ENCODE measurements at regions not wholly inside any gene's neighbourhood (a gene's known extent, or its start where the extent isn't known, plus 50 kb on each side); places are given as distances from the start of the nearest gene placed in this dataset.

DNA sequence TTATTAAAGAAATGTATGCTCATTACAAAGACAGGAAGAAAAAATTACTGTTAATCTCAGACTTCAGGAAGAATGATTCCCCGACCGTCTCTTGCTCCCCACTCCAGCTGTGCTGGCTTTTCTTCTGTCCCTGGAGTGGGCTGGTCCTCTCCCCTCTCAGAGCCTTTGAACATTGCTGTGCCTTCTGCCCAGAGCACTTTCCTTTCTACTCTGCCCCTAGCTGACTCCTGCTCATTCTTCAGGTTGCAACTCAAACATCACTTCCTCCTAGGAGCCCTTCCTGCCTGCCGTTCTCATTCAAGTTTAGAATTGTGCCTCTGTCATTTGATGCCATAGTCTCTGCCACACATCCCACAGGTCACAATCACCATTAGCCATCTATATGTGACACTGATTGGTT is 329.5 kb downstream of the MIAT start:
- peaks cover 46% of the 10 kb centered on the region for H3K27me3 ChIP-seq (ENCODE audit: low read depth)
- intact Hi-C loops (cut with micrococcal nuclease) = no loop called here
- peaks cover 10% of the 10 kb centered on the region for H3K4me1 ChIP-seq
- TF ChIP-seq, protein P1, sequence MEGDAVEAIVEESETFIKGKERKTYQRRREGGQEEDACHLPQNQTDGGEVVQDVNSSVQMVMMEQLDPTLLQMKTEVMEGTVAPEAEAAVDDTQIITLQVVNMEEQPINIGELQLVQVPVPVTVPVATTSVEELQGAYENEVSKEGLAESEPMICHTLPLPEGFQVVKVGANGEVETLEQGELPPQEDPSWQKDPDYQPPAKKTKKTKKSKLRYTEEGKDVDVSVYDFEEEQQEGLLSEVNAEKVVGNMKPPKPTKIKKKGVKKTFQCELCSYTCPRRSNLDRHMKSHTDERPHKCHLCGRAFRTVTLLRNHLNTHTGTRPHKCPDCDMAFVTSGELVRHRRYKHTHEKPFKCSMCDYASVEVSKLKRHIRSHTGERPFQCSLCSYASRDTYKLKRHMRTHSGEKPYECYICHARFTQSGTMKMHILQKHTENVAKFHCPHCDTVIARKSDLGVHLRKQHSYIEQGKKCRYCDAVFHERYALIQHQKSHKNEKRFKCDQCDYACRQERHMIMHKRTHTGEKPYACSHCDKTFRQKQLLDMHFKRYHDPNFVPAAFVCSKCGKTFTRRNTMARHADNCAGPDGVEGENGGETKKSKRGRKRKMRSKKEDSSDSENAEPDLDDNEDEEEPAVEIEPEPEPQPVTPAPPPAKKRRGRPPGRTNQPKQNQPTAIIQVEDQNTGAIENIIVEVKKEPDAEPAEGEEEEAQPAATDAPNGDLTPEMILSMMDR (IDR thresholded peaks at IDR 0.05; ENCODE audit: borderline replicate concordance) = no peak
- H3K4me3 ChIP-seq = no peak overlapping the region
- H3K27ac ChIP-seq (replicated peaks) = no peak overlapping the region
- no peaks in the 10 kb centered on the region for H3K36me3 ChIP-seq
- H3K9me3 ChIP-seq (replicated peaks) = no peaks in the 10 kb centered on the region
- no peak for DNase-seq

DNA sequence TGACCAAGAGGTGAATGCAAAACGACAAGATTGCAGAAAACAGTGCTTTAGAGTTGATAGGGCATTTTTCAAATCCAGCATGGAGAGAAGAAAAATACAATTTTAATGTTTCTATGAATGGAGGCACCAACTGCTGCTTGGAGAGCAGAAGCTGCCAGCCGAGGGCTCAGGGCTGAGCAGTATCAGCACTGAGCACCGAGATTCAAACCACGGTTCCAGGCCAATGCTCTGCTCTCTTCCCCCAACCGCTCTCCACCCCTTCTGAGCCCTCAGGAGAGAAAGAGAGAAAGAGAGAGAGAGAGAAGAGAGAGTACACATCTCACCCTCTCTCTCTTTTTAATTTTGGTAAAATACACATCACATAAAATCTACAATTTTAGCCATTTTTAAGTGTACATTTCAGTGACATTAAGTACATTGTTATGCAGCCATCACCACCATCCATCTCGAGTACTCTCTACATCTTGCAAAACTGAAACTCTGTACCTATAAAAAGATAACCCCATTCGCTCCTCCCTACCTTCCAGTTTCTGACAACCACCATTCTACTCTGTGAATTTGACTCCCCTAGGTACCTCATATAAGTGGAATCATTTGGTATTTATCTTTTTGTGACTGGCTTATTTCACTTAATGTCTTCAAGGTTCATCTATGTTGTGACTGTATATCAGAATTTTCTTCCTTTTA is 333.3 kb downstream of the MIAT start:
- no peak overlapping the region for H3K27ac ChIP-seq (replicated peaks)
- TF ChIP-seq, protein P1 (IDR thresholded peaks at IDR 0.05; ENCODE audit: borderline replicate concordance) = no peak
- intact Hi-C loops (cut with micrococcal nuclease) = no loop called here
- no peak overlapping the region for H3K4me3 ChIP-seq
- peaks cover 10% of the 10 kb centered on the region for H3K4me1 ChIP-seq
- peaks cover 23% of the 10 kb centered on the region for H3K27me3 ChIP-seq (ENCODE audit: low read depth)
- no peaks in the 10 kb centered on the region for H3K36me3 ChIP-seq
- DNase-seq = no peak
- H3K9me3 ChIP-seq (replicated peaks) = no peaks in the 10 kb centered on the region

DNA sequence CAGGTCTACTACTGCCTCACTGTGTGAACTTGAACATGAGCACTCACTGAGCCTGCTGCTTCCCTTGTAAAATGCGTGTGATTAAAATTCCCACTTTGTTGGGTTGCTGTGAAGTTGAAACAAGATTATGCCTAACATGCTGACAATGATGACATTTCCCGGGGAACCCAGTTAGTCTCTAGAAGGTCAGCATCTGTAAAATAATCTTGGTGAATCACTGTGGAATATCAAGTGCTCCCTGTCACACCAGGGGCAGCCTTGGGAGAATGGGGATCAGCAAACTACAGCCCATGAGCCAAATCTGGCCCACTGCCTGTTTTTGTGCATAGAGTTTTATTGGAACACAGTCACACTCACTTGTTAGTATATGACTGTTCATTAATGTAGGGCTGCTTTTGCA is 335.2 kb downstream of the MIAT start:
- Histone ChIP-seq H3K36me3 (no peaks in the 10 kb centered on the region), H3K9me3 (replicated peaks) (no peaks in the 10 kb centered on the region), H3K4me1 (no peaks in the 10 kb centered on the region), H3K27me3 (ENCODE audit: low read depth) (peaks cover 17% of the 10 kb centered on the region), H3K27ac (replicated peaks) (no peak overlapping the region), H3K4me3 (no peak overlapping the region)
- intact Hi-C loops (cut with micrococcal nuclease) = no loop called here
- DNase-seq = no peak
- TF ChIP-seq, protein P1 (IDR thresholded peaks at IDR 0.05; ENCODE audit: borderline replicate concordance) = no peak

DNA sequence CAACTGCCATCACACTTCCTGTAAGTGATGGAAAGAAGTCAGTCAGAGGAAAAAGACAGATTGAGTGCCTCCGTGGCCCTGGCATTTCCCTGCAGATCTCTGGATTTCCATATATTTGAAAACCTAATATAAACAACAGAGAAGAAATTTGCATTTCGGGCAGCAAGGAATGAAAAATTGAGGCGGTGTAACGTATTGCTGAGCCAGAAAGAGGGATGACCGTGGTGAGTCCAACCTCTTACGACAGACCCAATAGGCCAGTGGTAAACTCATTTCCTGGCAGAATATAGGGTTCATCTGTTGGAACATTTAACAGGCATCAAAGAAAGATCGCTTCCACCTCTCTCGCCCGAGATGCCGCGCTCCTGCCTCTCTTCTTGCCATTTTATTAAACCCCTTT is 336.5 kb downstream of the MIAT start:
- Histone ChIP-seq H3K4me1 (no peaks in the 10 kb centered on the region), H3K27me3 (ENCODE audit: low read depth) (peaks cover 20% of the 10 kb centered on the region), H3K4me3 (no peak overlapping the region), H3K36me3 (no peaks in the 10 kb centered on the region), H3K27ac (replicated peaks) (no peak overlapping the region), H3K9me3 (replicated peaks) (no peaks in the 10 kb centered on the region)
- DNase-seq = no peak
- TF ChIP-seq, protein P1 (IDR thresholded peaks at IDR 0.05; ENCODE audit: borderline replicate concordance) = no peak
- intact Hi-C loops (cut with micrococcal nuclease) = no loop called here

DNA sequence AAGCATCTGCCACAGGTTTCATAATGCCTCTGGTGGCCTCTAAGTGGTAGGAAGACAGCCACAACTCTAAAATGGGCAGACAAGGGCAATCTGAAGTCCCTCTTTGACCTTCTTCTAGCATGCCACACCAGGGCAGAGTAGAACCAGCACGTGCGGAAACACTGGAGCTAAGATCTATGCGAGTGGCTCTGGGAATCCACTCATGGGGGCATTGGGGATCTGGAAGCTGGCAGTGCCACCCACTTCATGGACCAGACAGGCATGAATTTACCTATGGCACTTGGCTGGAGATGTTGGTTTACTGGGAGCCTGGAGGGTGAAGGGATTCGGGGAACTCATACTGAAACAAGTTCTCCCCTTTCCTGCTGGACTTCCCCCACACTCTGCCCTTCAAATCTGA is 337.4 kb downstream of the MIAT start:
- no peak for DNase-seq
- H3K4me3 ChIP-seq = no peak overlapping the region
- peaks cover 28% of the 10 kb centered on the region for H3K27me3 ChIP-seq (ENCODE audit: low read depth)
- H3K36me3 ChIP-seq = no peaks in the 10 kb centered on the region
- no peak overlapping the region for H3K27ac ChIP-seq (replicated peaks)
- no peaks in the 10 kb centered on the region for H3K9me3 ChIP-seq (replicated peaks)
- TF ChIP-seq, protein P1 (IDR thresholded peaks at IDR 0.05; ENCODE audit: borderline replicate concordance) = no peak
- no peaks in the 10 kb centered on the region for H3K4me1 ChIP-seq
- intact Hi-C loops (cut with micrococcal nuclease) = no loop called here

Measured in left ventricle myocardium inferior (tissue), 1 donor.